Right lobe of liver (tissue), 4 donors: ENCODE measurements at regions not wholly inside any gene's neighbourhood (a gene's known extent, or its start where the extent isn't known, plus 50 kb on each side); places are given as distances from the start of the nearest gene placed in this dataset.

Source experiments
- CTCF ChIP-seq, 4 donors: fragments of 200-600 bp in 3 of 4; fragments of 450-650 bp in 1 of 4; IDR thresholded peaks; one replicate each; pipeline versions ENCODE4 v1.5.1 to v1.8.0; 2016 to 2022; ENCODE audit warnings: antibody characterized with exemption in 4 of 4, mild to moderate bottlenecking in 2 of 4
- POLR2A ChIP-seq: fragments of 450-650 bp; IDR thresholded peaks from one replicate; pipeline ENCODE4 v1.6.1; 2017; ENCODE audit warnings: antibody characterized with exemption, mild to moderate bottlenecking
- donor health status: DM: no; HTN: no; CAD: no.
- donor health status: DM: no; HTN: no; CAD: no.
- donor health status: DM: no; HTN: yes; CAD: no.

- TF ChIP-seq CTCF (IDR thresholded peaks at IDR 0.05) = no peak
- no peak for TF ChIP-seq POLR2A
Measured at GRCh38 chrX:39802354-39802753, 295.4 kb downstream of the BCOR start.
